ENCODE measurements at regions not wholly inside any gene's neighbourhood (a gene's known extent, or its start where the extent isn't known, plus 50 kb on each side); places are given as distances from the start of the nearest gene placed in this dataset.

DNA sequence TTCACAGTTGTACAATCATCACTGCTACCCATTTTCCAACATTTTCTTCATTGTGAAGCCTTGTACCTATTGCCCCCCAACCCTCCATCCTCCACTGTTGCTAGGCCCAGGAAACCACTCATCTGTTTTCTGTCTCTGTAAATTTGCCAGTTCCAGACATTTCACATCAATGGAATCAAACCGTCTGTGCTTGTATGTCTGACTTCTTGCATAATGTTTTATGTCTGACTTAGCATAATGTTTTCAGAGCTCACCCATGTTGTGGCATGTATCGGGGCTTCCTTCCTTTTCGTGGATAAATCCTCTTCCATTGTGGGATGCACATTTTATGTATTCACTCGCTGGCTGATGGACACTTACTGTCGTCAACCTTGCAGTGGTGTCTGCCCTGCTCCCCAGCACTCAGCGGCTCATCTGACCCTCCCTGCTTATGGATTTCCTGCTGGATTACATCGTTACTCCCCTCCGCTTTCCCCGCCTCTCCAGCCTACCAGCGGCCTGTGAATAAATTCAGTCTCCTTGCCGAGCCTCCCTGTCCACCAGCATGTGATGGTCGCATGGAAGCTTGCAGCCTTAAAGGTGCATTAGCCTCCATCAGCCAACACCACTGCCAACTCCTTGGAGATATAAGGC lies 727.6 kb upstream of the TMEM132C start:
- ChIA-PET CTCF (no interaction called here), POLR2A (ENCODE audit: unreplicated experiment) (interaction anchor here (0.6 kb wide), 1 partner anchor 186 kb away, joined by 4 read pairs; no protein-coding TSS in a partner anchor)
- ATAC-seq (peak; percentile 46), DNase-seq (peak; percentile 23)
- TF ChIP-seq EZH2 (IDR thresholded peaks at IDR 0.05; ENCODE audit: low read length, unreplicated experiment) = no peak
- TF ChIP-seq, protein P1, sequence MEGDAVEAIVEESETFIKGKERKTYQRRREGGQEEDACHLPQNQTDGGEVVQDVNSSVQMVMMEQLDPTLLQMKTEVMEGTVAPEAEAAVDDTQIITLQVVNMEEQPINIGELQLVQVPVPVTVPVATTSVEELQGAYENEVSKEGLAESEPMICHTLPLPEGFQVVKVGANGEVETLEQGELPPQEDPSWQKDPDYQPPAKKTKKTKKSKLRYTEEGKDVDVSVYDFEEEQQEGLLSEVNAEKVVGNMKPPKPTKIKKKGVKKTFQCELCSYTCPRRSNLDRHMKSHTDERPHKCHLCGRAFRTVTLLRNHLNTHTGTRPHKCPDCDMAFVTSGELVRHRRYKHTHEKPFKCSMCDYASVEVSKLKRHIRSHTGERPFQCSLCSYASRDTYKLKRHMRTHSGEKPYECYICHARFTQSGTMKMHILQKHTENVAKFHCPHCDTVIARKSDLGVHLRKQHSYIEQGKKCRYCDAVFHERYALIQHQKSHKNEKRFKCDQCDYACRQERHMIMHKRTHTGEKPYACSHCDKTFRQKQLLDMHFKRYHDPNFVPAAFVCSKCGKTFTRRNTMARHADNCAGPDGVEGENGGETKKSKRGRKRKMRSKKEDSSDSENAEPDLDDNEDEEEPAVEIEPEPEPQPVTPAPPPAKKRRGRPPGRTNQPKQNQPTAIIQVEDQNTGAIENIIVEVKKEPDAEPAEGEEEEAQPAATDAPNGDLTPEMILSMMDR (conservative IDR thresholded peaks at IDR 0.05; ENCODE audit: low read depth, low read length) = no peak
- TF ChIP-seq EZH2phosphoT487 (IDR thresholded peaks at IDR 0.05; ENCODE audit: borderline replicate concordance, low read length) = no peak
- no peak overlapping the region for H3K27ac ChIP-seq (ENCODE audit: low read length)
- H3K4me3 ChIP-seq (ENCODE audit: low read length) = no peak overlapping the region
- no peaks in the 10 kb centered on the region for H4K20me1 ChIP-seq (ENCODE audit: low read length)
- H3K36me3 ChIP-seq (ENCODE audit: low read depth, low read length) = no peaks in the 10 kb centered on the region
- H3F3A ChIP-seq (ENCODE audit: low read length, unreplicated experiment) = no peaks in the 10 kb centered on the region
- BruUV-seq (replicated peaks) = no TSS peak
- no peak overlapping the region for H3K9ac ChIP-seq (ENCODE audit: low read length)
- H3K9me3 ChIP-seq (ENCODE audit: low read length) = no peaks in the 10 kb centered on the region
- intact Hi-C loops (cut with micrococcal nuclease) = no loop called here
- 0 out of 2 replicates have a peak, but pooled peaks cover 6% of the 10 kb centered on the region for H3K4me1 ChIP-seq (ENCODE audit: insufficient read depth, low read length)
- no peaks in the 10 kb centered on the region for H3K27me3 ChIP-seq (ENCODE audit: low read length)
- H2AFZ ChIP-seq (ENCODE audit: low read length) = peak overlapping the region; percentile 73
- H3K9me2 ChIP-seq (replicated peaks; ENCODE audit: low read length) = no peaks in the 10 kb centered on the region
- H3K4me2 ChIP-seq (ENCODE audit: low read length) = 0 out of 2 replicates have a peak overlapping the region, but pooled peaks have one; percentile 16
- H3K79me2 ChIP-seq (ENCODE audit: low read length) = no peaks in the 10 kb centered on the region

GRCh38 chr12:127542391-127542790 lies 724.6 kb upstream of the TMEM132C start:
- no peak overlapping the region for H2AFZ ChIP-seq (ENCODE audit: low read length)
- H3K4me2 ChIP-seq (ENCODE audit: low read length) = no peak overlapping the region
- TF ChIP-seq EZH2phosphoT487 (IDR thresholded peaks at IDR 0.05; ENCODE audit: borderline replicate concordance, low read length) = no peak
- TF ChIP-seq, protein P1 (conservative IDR thresholded peaks at IDR 0.05; ENCODE audit: low read depth, low read length) = no peak
- no peak for TF ChIP-seq EZH2 (IDR thresholded peaks at IDR 0.05; ENCODE audit: low read length, unreplicated experiment)

DNA sequence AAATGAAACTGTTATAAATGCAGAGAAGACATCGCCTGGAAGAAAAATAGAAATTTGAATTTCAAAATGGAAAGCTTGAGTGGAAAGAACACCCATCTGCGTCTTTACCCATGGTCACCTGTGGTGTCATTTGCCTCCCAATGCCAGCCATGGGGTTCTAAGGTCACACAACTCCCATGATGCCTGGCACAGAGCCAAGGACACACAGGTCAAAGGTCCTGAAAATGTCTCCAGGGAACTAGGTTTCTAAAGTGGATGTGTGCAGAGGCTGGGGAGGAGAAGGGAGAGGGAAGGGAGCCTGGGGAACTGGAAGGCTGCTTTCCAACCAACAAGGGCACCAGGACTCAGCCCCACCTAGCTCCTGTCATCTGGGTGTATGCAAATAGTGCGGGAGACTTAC lies 724.0 kb upstream of the TMEM132C start:
- TF ChIP-seq, protein P1 (conservative IDR thresholded peaks at IDR 0.05; ENCODE audit: low read depth, low read length) = no peak
- no peak for TF ChIP-seq EZH2 (IDR thresholded peaks at IDR 0.05; ENCODE audit: low read length, unreplicated experiment)
- no peak for TF ChIP-seq EZH2phosphoT487 (IDR thresholded peaks at IDR 0.05; ENCODE audit: borderline replicate concordance, low read length)
- intact Hi-C loops (cut with micrococcal nuclease) = no loop called here
- Histone ChIP-seq H3K36me3 (ENCODE audit: low read depth, low read length) (no peaks in the 10 kb centered on the region), H3K27me3 (ENCODE audit: low read length) (no peaks in the 10 kb centered on the region), H2AFZ (ENCODE audit: low read length) (no peak overlapping the region), H3K4me1 (ENCODE audit: insufficient read depth, low read length) (peaks cover 17% of the 10 kb centered on the region), H3K79me2 (ENCODE audit: low read length) (no peaks in the 10 kb centered on the region), H3K9ac (ENCODE audit: low read length) (no peak overlapping the region), H3K4me2 (ENCODE audit: low read length) (no peak overlapping the region), H3K9me3 (ENCODE audit: low read length) (no peaks in the 10 kb centered on the region), H3K27ac (ENCODE audit: low read length) (no peak overlapping the region), H4K20me1 (ENCODE audit: low read length) (no peaks in the 10 kb centered on the region), H3F3A (ENCODE audit: low read length, unreplicated experiment) (no peaks in the 10 kb centered on the region), H3K4me3 (ENCODE audit: low read length) (no peak overlapping the region), H3K9me2 (replicated peaks; ENCODE audit: low read length) (no peaks in the 10 kb centered on the region)
- no peak for ATAC-seq
- no peak for DNase-seq
- BruUV-seq (replicated peaks) = no TSS peak
- CTCF ChIA-PET = no interaction called here
- POLR2A ChIA-PET (ENCODE audit: unreplicated experiment) = no interaction called here

More at GRCh38 chr12:127542391-127542790, 724.6 kb upstream of the TMEM132C start:
- Histone ChIP-seq H3K79me2 (ENCODE audit: low read length) (no peaks in the 10 kb centered on the region), H3K9me3 (ENCODE audit: low read length) (no peaks in the 10 kb centered on the region), H3K27ac (ENCODE audit: low read length) (no peak overlapping the region), H4K20me1 (ENCODE audit: low read length) (no peaks in the 10 kb centered on the region), H3K36me3 (ENCODE audit: low read depth, low read length) (no peaks in the 10 kb centered on the region), H3K9ac (ENCODE audit: low read length) (no peak overlapping the region), H3K27me3 (ENCODE audit: low read length) (no peaks in the 10 kb centered on the region), H3F3A (ENCODE audit: low read length, unreplicated experiment) (no peaks in the 10 kb centered on the region), H3K4me1 (ENCODE audit: insufficient read depth, low read length) (peaks cover 11% of the 10 kb centered on the region), H3K4me3 (ENCODE audit: low read length) (no peak overlapping the region), H3K9me2 (replicated peaks; ENCODE audit: low read length) (no peaks in the 10 kb centered on the region)
- intact Hi-C loops (cut with micrococcal nuclease) = no loop called here
- CTCF ChIA-PET = no interaction called here
- no peak for ATAC-seq
- DNase-seq = no peak
- POLR2A ChIA-PET (ENCODE audit: unreplicated experiment) = no interaction called here
- BruUV-seq (replicated peaks) = no TSS peak

Data from PC-3 (cell line).